ENCODE measurements at regions not wholly inside any gene's neighbourhood (a gene's known extent, or its start where the extent isn't known, plus 50 kb on each side); places are given as distances from the start of the nearest gene placed in this dataset.

DNA sequence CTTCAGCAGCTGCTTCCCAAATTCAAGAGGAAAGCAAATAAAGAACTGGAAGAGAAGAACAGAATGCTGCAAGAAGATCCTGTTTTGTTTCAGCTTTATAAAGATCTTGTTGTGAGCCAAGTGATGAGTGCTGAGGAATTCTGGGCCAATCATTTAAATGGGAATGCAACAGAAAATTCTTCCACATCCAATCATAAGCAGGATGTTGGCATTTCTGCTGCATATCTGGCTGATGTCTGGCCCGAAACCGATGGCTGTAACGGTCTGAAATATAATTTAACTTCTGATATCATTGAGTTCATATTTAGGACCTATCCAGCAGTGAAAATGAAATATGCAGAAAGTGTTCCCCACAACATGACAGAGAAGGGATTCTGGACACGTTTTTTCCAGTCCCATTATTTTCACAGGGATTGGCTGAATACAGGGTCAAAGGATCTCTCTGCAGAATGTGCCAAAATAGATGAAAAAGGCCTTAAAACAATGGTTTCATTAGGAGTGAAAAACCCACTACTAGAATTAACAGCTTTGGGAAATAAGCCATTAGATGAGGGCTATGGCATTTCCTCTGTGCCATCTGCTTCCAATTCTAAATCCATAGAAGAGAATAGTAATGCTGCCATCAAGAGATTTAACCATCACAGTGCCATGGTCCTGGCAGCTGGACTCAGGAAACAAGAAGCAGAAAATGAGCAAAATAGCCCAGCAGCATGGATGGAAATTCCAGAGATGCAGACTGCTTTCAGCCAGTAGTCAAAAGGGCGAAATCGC, 175.6 kb downstream of the MC4R start:
- RAD21 ChIA-PET (ENCODE audit: unreplicated experiment): no interaction called here

More for the DNA sequence above, 175.6 kb downstream of the MC4R start:
- 49% methylated on average over 6 of the region's 6 CpGs for WGBS (ENCODE audit: insufficient coverage, insufficient replicate concordance, low lambda C conversion rate, missing lambda C conversion rate)
- H3K9ac ChIP-seq (ENCODE audit: control insufficient read depth, insufficient read depth, low read length): no peak overlapping the region
- no peak overlapping the region for H3K4me3 ChIP-seq
- no peak overlapping the region for H2AFZ ChIP-seq (ENCODE audit: control insufficient read depth, low read depth, low read length)
- no TSS peak for BruUV-seq (replicated peaks)
- H3K4me2 ChIP-seq (ENCODE audit: control insufficient read depth, insufficient read depth): no peak overlapping the region
- DNase-seq (ENCODE audit: low read depth, low spot score): no peak
- ChIA-PET POLR2A (no interaction called here), SMC1A (ENCODE audit: uncharacterized antibody, unreplicated experiment) (interaction anchor here (1.8 kb wide), 1 partner anchor 14 kb away, joined by 4 read pairs; no protein-coding TSS in a partner anchor), CTCF (no interaction called here)
- H3K36me3 ChIP-seq (ENCODE audit: control insufficient read depth in 2 of 2, insufficient read depth in 2 of 2, low read length in 1 of 2): no peaks in the 10 kb centered on the region
- H3K9me3 ChIP-seq (replicated peaks; ENCODE audit: control insufficient read depth, insufficient read depth, low read length): no peaks in the 10 kb centered on the region
- ATAC-seq: no peak
- no peaks in the 10 kb centered on the region for H4K20me1 ChIP-seq (ENCODE audit: control insufficient read depth, insufficient read depth)
- intact Hi-C loops (cut with micrococcal nuclease; ENCODE audit: unreplicated experiment) (no loop called here), in situ Hi-C loops (cut with MboI) (no loop called here)
- TF ChIP-seq SIX5 (IDR thresholded peaks at IDR 0.05; ENCODE audit: low read depth, low read length, severe bottlenecking) (no peak), ZNF622 (IDR thresholded peaks at IDR 0.05) (no peak), KAT2A (conservative IDR thresholded peaks at IDR 0.05; ENCODE audit: control insufficient read depth, low read depth, low read length) (no peak)
- TF ChIP-seq, protein P1, sequence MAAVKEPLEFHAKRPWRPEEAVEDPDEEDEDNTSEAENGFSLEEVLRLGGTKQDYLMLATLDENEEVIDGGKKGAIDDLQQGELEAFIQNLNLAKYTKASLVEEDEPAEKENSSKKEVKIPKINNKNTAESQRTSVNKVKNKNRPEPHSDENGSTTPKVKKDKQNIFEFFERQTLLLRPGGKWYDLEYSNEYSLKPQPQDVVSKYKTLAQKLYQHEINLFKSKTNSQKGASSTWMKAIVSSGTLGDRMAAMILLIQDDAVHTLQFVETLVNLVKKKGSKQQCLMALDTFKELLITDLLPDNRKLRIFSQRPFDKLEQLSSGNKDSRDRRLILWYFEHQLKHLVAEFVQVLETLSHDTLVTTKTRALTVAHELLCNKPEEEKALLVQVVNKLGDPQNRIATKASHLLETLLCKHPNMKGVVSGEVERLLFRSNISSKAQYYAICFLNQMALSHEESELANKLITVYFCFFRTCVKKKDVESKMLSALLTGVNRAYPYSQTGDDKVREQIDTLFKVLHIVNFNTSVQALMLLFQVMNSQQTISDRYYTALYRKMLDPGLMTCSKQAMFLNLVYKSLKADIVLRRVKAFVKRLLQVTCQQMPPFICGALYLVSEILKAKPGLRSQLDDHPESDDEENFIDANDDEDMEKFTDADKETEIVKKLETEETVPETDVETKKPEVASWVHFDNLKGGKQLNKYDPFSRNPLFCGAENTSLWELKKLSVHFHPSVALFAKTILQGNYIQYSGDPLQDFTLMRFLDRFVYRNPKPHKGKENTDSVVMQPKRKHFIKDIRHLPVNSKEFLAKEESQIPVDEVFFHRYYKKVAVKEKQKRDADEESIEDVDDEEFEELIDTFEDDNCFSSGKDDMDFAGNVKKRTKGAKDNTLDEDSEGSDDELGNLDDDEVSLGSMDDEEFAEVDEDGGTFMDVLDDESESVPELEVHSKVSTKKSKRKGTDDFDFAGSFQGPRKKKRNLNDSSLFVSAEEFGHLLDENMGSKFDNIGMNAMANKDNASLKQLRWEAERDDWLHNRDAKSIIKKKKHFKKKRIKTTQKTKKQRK (IDR thresholded peaks at IDR 0.05; ENCODE audit: low read depth, low read length): no peak
- TF ChIP-seq, protein P2, sequence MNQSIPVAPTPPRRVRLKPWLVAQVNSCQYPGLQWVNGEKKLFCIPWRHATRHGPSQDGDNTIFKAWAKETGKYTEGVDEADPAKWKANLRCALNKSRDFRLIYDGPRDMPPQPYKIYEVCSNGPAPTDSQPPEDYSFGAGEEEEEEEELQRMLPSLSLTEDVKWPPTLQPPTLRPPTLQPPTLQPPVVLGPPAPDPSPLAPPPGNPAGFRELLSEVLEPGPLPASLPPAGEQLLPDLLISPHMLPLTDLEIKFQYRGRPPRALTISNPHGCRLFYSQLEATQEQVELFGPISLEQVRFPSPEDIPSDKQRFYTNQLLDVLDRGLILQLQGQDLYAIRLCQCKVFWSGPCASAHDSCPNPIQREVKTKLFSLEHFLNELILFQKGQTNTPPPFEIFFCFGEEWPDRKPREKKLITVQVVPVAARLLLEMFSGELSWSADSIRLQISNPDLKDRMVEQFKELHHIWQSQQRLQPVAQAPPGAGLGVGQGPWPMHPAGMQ (IDR thresholded peaks at IDR 0.05; ENCODE audit: borderline replicate concordance): no peak
- H3K4me1 ChIP-seq (ENCODE audit: control insufficient read depth, insufficient read depth, low read length): no peaks in the 10 kb centered on the region
- no peak overlapping the region for H3K27ac ChIP-seq (ENCODE audit: control insufficient read depth, insufficient read depth)
- no peak for FAIRE-seq
- H3K27me3 ChIP-seq (replicated peaks in 1 of 2; ENCODE audit: control insufficient read depth in 2 of 2, insufficient read depth in 2 of 2, low read length in 1 of 2): 0 out of 4 replicates have a peak, but pooled peaks cover 0 to 2% of the 10 kb centered on the region in 2 experiments
- no peaks in the 10 kb centered on the region for H3K79me2 ChIP-seq (ENCODE audit: control insufficient read depth, insufficient read depth, low read length)

Measured in GM12878 (cell line).